OCI-LY3 (cell line): ENCODE measurements at regions not wholly inside any gene's neighbourhood (a gene's known extent, or its start where the extent isn't known, plus 50 kb on each side); places are given as distances from the start of the nearest gene placed in this dataset.

ENCODE experiments used
- CTCF ChIP-seq: fragments of 200-600, 300-600 bp; sonication (generic); IDR thresholded peaks from 2 replicates; pipeline ENCODE4 v1.5.1; 2014; ENCODE audit warnings: antibody characterized with exemption, low read length, low read depth
- EZH2phosphoT487 ChIP-seq: fragments of 200-600 bp; shearing (Covaris generic); IDR thresholded peaks from 2 replicates; pipeline ENCODE4 v1.6.1; 2018; ENCODE audit warnings: antibody characterized with exemption, mixed run types, low read depth

- TF ChIP-seq CTCF: no peak
- TF ChIP-seq EZH2phosphoT487: no peak
Measured at GRCh38 chr4:138949866-138950265, 65.7 kb upstream of the NOCT start.
